ENCODE measurements at regions not wholly inside any gene's neighbourhood (a gene's known extent, or its start where the extent isn't known, plus 50 kb on each side); places are given as distances from the start of the nearest gene placed in this dataset.

DNA sequence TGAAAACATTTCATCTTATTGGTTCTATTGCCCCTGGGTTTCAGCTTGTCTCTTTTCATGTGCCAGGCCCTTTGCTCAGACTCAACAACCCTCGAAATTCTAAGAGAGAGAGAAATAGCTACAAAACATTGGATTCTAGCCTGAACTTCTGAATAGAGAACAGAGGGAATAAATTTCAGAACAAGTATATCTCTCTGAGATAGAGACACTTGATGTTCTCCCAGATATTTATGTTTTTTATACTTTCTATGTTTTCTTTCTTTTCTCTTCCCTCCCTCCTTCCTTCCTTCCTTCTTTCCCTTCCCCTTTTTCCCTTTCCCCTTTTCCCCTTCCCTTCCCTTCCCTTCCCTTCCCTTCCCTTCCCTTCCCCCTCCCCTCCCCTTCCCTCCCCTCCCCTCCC lies 279.5 kb upstream of the SPRED2 start:
- TF ChIP-seq REST (IDR thresholded peaks at IDR 0.05; ENCODE audit: insufficient read depth in 1 of 2, low read depth in 2 of 2, low read length in 1 of 2) (no peak), CTCF (IDR thresholded peaks at IDR 0.05) (no peak), SIN3A (IDR thresholded peaks at IDR 0.05; ENCODE audit: borderline replicate concordance, insufficient read depth, low read depth, low read length) (no peak), TCF7L2 (IDR thresholded peaks at IDR 0.05; ENCODE audit: low read depth, low read length) (no peak)

Data from Panc1 (cell line).